OCI-LY7 (cell line): ENCODE measurements at regions not wholly inside any gene's neighbourhood (a gene's known extent, or its start where the extent isn't known, plus 50 kb on each side); places are given as distances from the start of the nearest gene placed in this dataset.

Experiments used
- BruUV-seq: library from RNA; stranded (reverse); fragments of 400-500 nt; replicated peaks from 2 replicates; lab custom pipeline; 2021; lab: Mats Ljungman, UMichigan
- CTCF ChIA-PET: fragments of 300-600 bp; sonication (Branson Sonifier 250); formaldehyde crosslinking; loops from one replicate; lab custom pipeline; 2022; ENCODE audit warnings: antibody characterized with exemption; ENCODE audit not compliant: unreplicated experiment; lab: Charles Lee
- POLR2A ChIA-PET: fragments of 300-600 bp; sonication (Branson Sonifier 250); formaldehyde crosslinking; loops from one replicate; lab custom pipeline; 2022; ENCODE audit warnings: antibody characterized with exemption; lab: Charles Lee
- DNase-seq: peaks from one replicate; pipeline ENCODE4 v3.0.0-alpha.2; 2015; ENCODE audit warnings: low spot score
- H2AFZ ChIP-seq: fragments of 200-600 bp; sonication (generic), shearing (Covaris generic); 2 replicates; pipeline ENCODE4 v1.6.1; 2014; ENCODE audit warnings: mild to moderate bottlenecking, antibody characterized with exemption, low read length, moderate library complexity
- H3K27ac ChIP-seq: fragments of 200-600 bp; sonication (generic); 2 replicates; pipeline ENCODE4 v1.5.1; 2014; ENCODE audit warnings: mixed run types, low read depth, mild to moderate bottlenecking, moderate library complexity, low read length, inconsistent platforms; ENCODE audit not compliant: poor library complexity, severe bottlenecking
- H3K36me3 ChIP-seq: fragments of 200-600 bp; sonication (generic); 2 replicates; pipeline ENCODE4 v1.6.1; 2014; ENCODE audit warnings: mild to moderate bottlenecking, antibody characterized with exemption, low read length, moderate library complexity, mixed read lengths; ENCODE audit not compliant: insufficient read depth
- H3K4me1 ChIP-seq: fragments of 200-600 bp; sonication (generic); 2 replicates; pipeline ENCODE4 v1.5.1; 2014; ENCODE audit warnings: mild to moderate bottlenecking, low read length; ENCODE audit not compliant: insufficient read depth, poor library complexity, severe bottlenecking
- H3K4me2 ChIP-seq: fragments of 200-600 bp; sonication (generic); 2 replicates; pipeline ENCODE4 v1.6.1; 2014; ENCODE audit warnings: mild to moderate bottlenecking, low read length
- H3K4me3 ChIP-seq: fragments of 200-600 bp; sonication (generic); 2 replicates; pipeline ENCODE4 v1.5.1; 2014; ENCODE audit warnings: mild to moderate bottlenecking, low read depth, low read length; ENCODE audit not compliant: poor library complexity, severe bottlenecking
- H3K79me2 ChIP-seq: fragments of 200-600 bp; sonication (generic); 2 replicates; pipeline ENCODE4 v1.6.1; 2016; ENCODE audit warnings: low read depth, mild to moderate bottlenecking, low read length, moderate library complexity, mixed read lengths; ENCODE audit not compliant: insufficient read depth
- H3K9me2 ChIP-seq: fragments of 200-600 bp; sonication (generic); 2 replicates; pipeline ENCODE4 v1.6.1; 2016; ENCODE audit warnings: mild to moderate bottlenecking, low read length, mixed read lengths; ENCODE audit not compliant: insufficient read depth
- H3K9me3 ChIP-seq: fragments of 200-600 bp; sonication (generic); 2 replicates; pipeline ENCODE4 v1.6.1; 2014; ENCODE audit warnings: mild to moderate bottlenecking, mixed run types, low read length, mixed read lengths
- H4K20me1 ChIP-seq: fragments of 200-600 bp; sonication (generic); 2 replicates; pipeline ENCODE4 v1.6.1; 2014; ENCODE audit warnings: mild to moderate bottlenecking, antibody characterized with exemption, low read length, moderate library complexity, mixed read lengths; ENCODE audit not compliant: insufficient read depth
- CTCF ChIP-seq: fragments of 200-600 bp; sonication (generic); conservative IDR thresholded peaks from 2 replicates; pipeline ENCODE4 v1.5.1; 2014; ENCODE audit warnings: mild to moderate bottlenecking, antibody characterized with exemption, low read length, moderate library complexity, mixed read lengths
- EZH2phosphoT487 ChIP-seq: fragments of 200-600 bp; sonication (generic); IDR thresholded peaks from 2 replicates; pipeline ENCODE4 v1.6.1; 2018; ENCODE audit warnings: low read depth, borderline replicate concordance, mild to moderate bottlenecking, mixed run types, antibody characterized with exemption, low read length, moderate library complexity, mixed read lengths
- intact Hi-C: fragments of 100-400 bp; cut with micrococcal nuclease; formaldehyde crosslinking; loops from one replicate; pipeline ENCODE4 v1.10.0; 2022; ENCODE audit not compliant: unreplicated experiment

- no peak for TF ChIP-seq CTCF
- H4K20me1 ChIP-seq, result no peaks in the 10 kb centered on the region
- no peaks in the 10 kb centered on the region for H3K9me2 ChIP-seq
- intact Hi-C loops, result no loop called here
- H3K4me3 ChIP-seq, result no peak overlapping the region
- H3K27ac ChIP-seq, result no peak overlapping the region
- H3K9me3 ChIP-seq, result no peaks in the 10 kb centered on the region
- ChIA-PET POLR2A (interaction anchor here (0.9 to 1.3 kb wide), 3 partner anchors 13 to 179 kb away, joined by 3 to 7 read pairs (median 3); no protein-coding TSS in a partner anchor), CTCF (no interaction called here)
- no peak for DNase-seq
- no peak overlapping the region for H2AFZ ChIP-seq
- no peaks in the 10 kb centered on the region for H3K79me2 ChIP-seq
- H3K4me1 ChIP-seq, result no peaks in the 10 kb centered on the region
- H3K4me2 ChIP-seq, result no peak overlapping the region
- no peaks in the 10 kb centered on the region for H3K36me3 ChIP-seq
- no TSS peak for BruUV-seq
These were observed 208.1 kb upstream of the PHYHIPL start for GRCh38 chr10:58968389-58968755.

GRCh38 chr10:58969576-58969975 lies 206.9 kb upstream of the PHYHIPL start:
- H4K20me1 ChIP-seq, result no peaks in the 10 kb centered on the region
- no peak for DNase-seq
- ChIA-PET CTCF (no interaction called here), POLR2A (interaction anchor here (1.1 to 1.8 kb wide), 3 partner anchors 18 to 178 kb away, joined by 3 to 5 read pairs (median 5); no protein-coding TSS in a partner anchor)
- H3K4me1 ChIP-seq, result no peaks in the 10 kb centered on the region
- H3K36me3 ChIP-seq, result no peaks in the 10 kb centered on the region
- no peaks in the 10 kb centered on the region for H3K9me2 ChIP-seq
- no peaks in the 10 kb centered on the region for H3K79me2 ChIP-seq
- no TSS peak for BruUV-seq
- no peak for TF ChIP-seq CTCF
- TF ChIP-seq EZH2phosphoT487, result no peak
- H2AFZ ChIP-seq, result no peak overlapping the region
- no peaks in the 10 kb centered on the region for H3K9me3 ChIP-seq
- H3K4me3 ChIP-seq, result no peak overlapping the region
- no peak overlapping the region for H3K4me2 ChIP-seq
- H3K27ac ChIP-seq, result no peak overlapping the region
- intact Hi-C loops, result no loop called here

GRCh38 chr10:58970160-58970915 lies 206.1 kb upstream of the PHYHIPL start:
- Histone ChIP-seq H3K4me1 (no peaks in the 10 kb centered on the region), H3K4me2 (no peak overlapping the region), H3K27ac (no peak overlapping the region), H3K9me3 (no peaks in the 10 kb centered on the region), H3K4me3 (no peak overlapping the region), H2AFZ (no peak overlapping the region), H3K36me3 (no peaks in the 10 kb centered on the region), H4K20me1 (no peaks in the 10 kb centered on the region), H3K79me2 (no peaks in the 10 kb centered on the region), H3K9me2 (no peaks in the 10 kb centered on the region)
- no peak for TF ChIP-seq CTCF
- TF ChIP-seq EZH2phosphoT487, result no peak
- DNase-seq, result no peak
- BruUV-seq, result no TSS peak
- POLR2A ChIA-PET, result interaction anchor here (0.7 to 1.8 kb wide), 5 partner anchors 9 to 36 kb away, joined by 3 to 5 read pairs (median 4); no protein-coding TSS in a partner anchor
- intact Hi-C loops, result no loop called here
- CTCF ChIA-PET, result no interaction called here
